Gastrocnemius medialis (tissue), 4 donors: ENCODE measurements at regions not wholly inside any gene's neighbourhood (a gene's known extent, or its start where the extent isn't known, plus 50 kb on each side); places are given as distances from the start of the nearest gene placed in this dataset.

Source experiments
- CTCF ChIP-seq, 5 experiments: fragments of 450-650 bp in 3 of 5; fragments of 200-600 bp in 2 of 5; sonication (generic) in 2 of 5; IDR thresholded peaks in 4 of 5; conservative IDR thresholded peaks in 1 of 5; 1 replicate in 4 of 5; 2 replicates in 1 of 5; pipeline ENCODE4 v1.5.1; 2016 to 2019; ENCODE audit warnings: antibody characterized with exemption in 5 of 5, mild to moderate bottlenecking in 3 of 5, moderate library complexity in 3 of 5
- POLR2A ChIP-seq, 2 donors: fragments of 450-650 bp; IDR thresholded peaks; one replicate each; pipeline ENCODE4 v1.6.1; 2017; ENCODE audit warnings: antibody characterized with exemption in 2 of 2, mild to moderate bottlenecking in 2 of 2, moderate library complexity in 2 of 2

- TF ChIP-seq CTCF (IDR thresholded peaks at IDR 0.05 in 4 of 5, conservative IDR thresholded peaks at IDR 0.05 in 1 of 5) = no peak
- TF ChIP-seq POLR2A (IDR thresholded peaks at IDR 0.05) = no peak
These were observed 65.6 kb upstream of the PGM2 start for GRCh38 chr4:37760840-37761239.
